Mesenchymal stem cell (in vitro differentiated cells and primary cell): ENCODE measurements at regions not wholly inside any gene's neighbourhood (a gene's known extent, or its start where the extent isn't known, plus 50 kb on each side); places are given as distances from the start of the nearest gene placed in this dataset.
"Not testable (repeated sequence)": the region's sequence is repeated elsewhere in the genome, so short reads cannot be mapped to it uniquely, and the experiment has no call there.

Source experiments
- DNase-seq: peaks from one replicate; pipeline ENCODE4 v3.0.0-alpha.2; 2013
- H2AFZ ChIP-seq: one replicate; pipeline ENCODE4 v1.6.1; 2013; ENCODE audit warnings: low read depth, mild to moderate bottlenecking, control low read depth, inconsistent platforms, low read length, moderate library complexity
- H2AK5ac ChIP-seq: 2 replicates; pipeline ENCODE4 v1.6.1; 2013; ENCODE audit warnings: low read length, moderate library complexity, mild to moderate bottlenecking, inconsistent platforms; ENCODE audit not compliant: severe bottlenecking
- H2BK120ac ChIP-seq: one replicate; pipeline ENCODE4 v1.6.1; 2013; ENCODE audit warnings: low read depth, mild to moderate bottlenecking, inconsistent platforms, low read length, moderate library complexity
- H2BK12ac ChIP-seq, 2 experiments: one replicate each; pipeline ENCODE4 v1.6.1; 2013; ENCODE audit warnings: inconsistent platforms in 2 of 2, low read length in 2 of 2, mild to moderate bottlenecking in 2 of 2, moderate library complexity in 2 of 2, control low read depth in 1 of 2
- H2BK15ac ChIP-seq: one replicate; pipeline ENCODE4 v1.6.1; 2013; ENCODE audit warnings: mild to moderate bottlenecking, low read depth, inconsistent platforms; ENCODE audit not compliant: poor library complexity, severe bottlenecking
- H2BK5ac ChIP-seq: 2 replicates; pipeline ENCODE4 v1.6.1; 2013; ENCODE audit warnings: low read depth, mild to moderate bottlenecking, low read length, control low read depth, inconsistent platforms; ENCODE audit not compliant: poor library complexity, severe bottlenecking
- H3K14ac ChIP-seq, 2 experiments: one replicate each; pipeline ENCODE4 v1.6.1; 2013; ENCODE audit warnings: inconsistent platforms in 2 of 2, low read length in 2 of 2, control low read depth in 1 of 2, mild to moderate bottlenecking in 1 of 2, moderate library complexity in 1 of 2
- H3K18ac ChIP-seq, 2 experiments: one replicate each; pipeline ENCODE4 v1.6.1; 2013; ENCODE audit warnings: inconsistent platforms in 2 of 2, low read length in 2 of 2, control low read depth in 1 of 2, low read depth in 1 of 2, mild to moderate bottlenecking in 1 of 2
- H3K23ac ChIP-seq, 2 experiments: one replicate each; pipeline ENCODE4 v1.6.1; 2013; ENCODE audit warnings: inconsistent platforms in 2 of 2, low read length in 2 of 2, mild to moderate bottlenecking in 2 of 2, moderate library complexity in 2 of 2, control low read depth in 1 of 2
- H3K27ac ChIP-seq: 2 replicates; pipeline ENCODE4 v1.5.1; 2013; ENCODE audit warnings: mild to moderate bottlenecking, moderate library complexity, low read length, control low read depth, inconsistent platforms; ENCODE audit not compliant: poor library complexity, severe bottlenecking
- H3K27me3 ChIP-seq, 2 experiments: 2 replicates each; pipeline versions ENCODE4 v1.6.1 to v1.7.0; 2013; ENCODE audit warnings: low read length in 2 of 2, mild to moderate bottlenecking in 2 of 2, moderate library complexity in 2 of 2, control low read depth in 1 of 2, inconsistent platforms in 1 of 2; ENCODE audit not compliant: control insufficient read depth in 1 of 2, insufficient read depth in 1 of 2
- H3K36me3 ChIP-seq, 2 experiments: 2 replicates each; pipeline versions ENCODE4 v1.6.1 to v1.7.0; 2013; ENCODE audit warnings: low read length in 2 of 2, control low read depth in 1 of 2, inconsistent platforms in 1 of 2, low read depth in 1 of 2, mild to moderate bottlenecking in 1 of 2; ENCODE audit not compliant: insufficient read depth in 2 of 2, control insufficient read depth in 1 of 2
- H3K4ac ChIP-seq, 2 experiments: one replicate each; pipeline ENCODE4 v1.6.1; 2013; ENCODE audit warnings: inconsistent platforms in 2 of 2, low read length in 2 of 2, mild to moderate bottlenecking in 2 of 2, moderate library complexity in 2 of 2, control low read depth in 1 of 2, low read depth in 1 of 2
- H3K4me1 ChIP-seq: 2 replicates; pipeline ENCODE4 v1.6.1; 2013; ENCODE audit warnings: low read depth, low read length, control low read depth; ENCODE audit not compliant: control insufficient read depth, insufficient read depth
- H3K4me2 ChIP-seq: 2 replicates; pipeline ENCODE4 v1.6.1; 2013; ENCODE audit warnings: low read length, mild to moderate bottlenecking, inconsistent platforms; ENCODE audit not compliant: poor library complexity, severe bottlenecking
- H3K4me3 ChIP-seq, 2 experiments: 2 replicates each; pipeline versions ENCODE4 v1.5.1 to v1.7.0; 2013; ENCODE audit warnings: low read length in 2 of 2, mild to moderate bottlenecking in 2 of 2, control low read depth in 1 of 2, low read depth in 1 of 2; ENCODE audit not compliant: insufficient read depth in 1 of 2
- H3K79me1 ChIP-seq: replicated peaks from 2 replicates; pipeline ENCODE4 v1.6.1; 2013; ENCODE audit warnings: mild to moderate bottlenecking, control low read depth, low read length, inconsistent platforms; ENCODE audit not compliant: poor library complexity, severe bottlenecking
- H3K9ac ChIP-seq: 2 replicates; pipeline ENCODE4 v1.7.0; 2013; ENCODE audit warnings: mild to moderate bottlenecking, low read length, moderate library complexity
- H3K9me3 ChIP-seq: 2 replicates; pipeline ENCODE4 v1.7.0; 2013; ENCODE audit warnings: mild to moderate bottlenecking, low read length; ENCODE audit not compliant: control insufficient read depth
- H4K8ac ChIP-seq: one replicate; pipeline ENCODE4 v1.6.1; 2013; ENCODE audit warnings: inconsistent platforms, mild to moderate bottlenecking, low read length, moderate library complexity
- H4K91ac ChIP-seq: one replicate; pipeline ENCODE4 v1.6.1; 2013; ENCODE audit warnings: mild to moderate bottlenecking, low read length, inconsistent platforms
- WGBS: methylation state at CpG from one replicate; pipeline ENCODE4 v1.1.7; 2013; ENCODE audit warnings: mixed read lengths; 5-methylcytosine and 5-hydroxymethylcytosine counted together

DNA sequence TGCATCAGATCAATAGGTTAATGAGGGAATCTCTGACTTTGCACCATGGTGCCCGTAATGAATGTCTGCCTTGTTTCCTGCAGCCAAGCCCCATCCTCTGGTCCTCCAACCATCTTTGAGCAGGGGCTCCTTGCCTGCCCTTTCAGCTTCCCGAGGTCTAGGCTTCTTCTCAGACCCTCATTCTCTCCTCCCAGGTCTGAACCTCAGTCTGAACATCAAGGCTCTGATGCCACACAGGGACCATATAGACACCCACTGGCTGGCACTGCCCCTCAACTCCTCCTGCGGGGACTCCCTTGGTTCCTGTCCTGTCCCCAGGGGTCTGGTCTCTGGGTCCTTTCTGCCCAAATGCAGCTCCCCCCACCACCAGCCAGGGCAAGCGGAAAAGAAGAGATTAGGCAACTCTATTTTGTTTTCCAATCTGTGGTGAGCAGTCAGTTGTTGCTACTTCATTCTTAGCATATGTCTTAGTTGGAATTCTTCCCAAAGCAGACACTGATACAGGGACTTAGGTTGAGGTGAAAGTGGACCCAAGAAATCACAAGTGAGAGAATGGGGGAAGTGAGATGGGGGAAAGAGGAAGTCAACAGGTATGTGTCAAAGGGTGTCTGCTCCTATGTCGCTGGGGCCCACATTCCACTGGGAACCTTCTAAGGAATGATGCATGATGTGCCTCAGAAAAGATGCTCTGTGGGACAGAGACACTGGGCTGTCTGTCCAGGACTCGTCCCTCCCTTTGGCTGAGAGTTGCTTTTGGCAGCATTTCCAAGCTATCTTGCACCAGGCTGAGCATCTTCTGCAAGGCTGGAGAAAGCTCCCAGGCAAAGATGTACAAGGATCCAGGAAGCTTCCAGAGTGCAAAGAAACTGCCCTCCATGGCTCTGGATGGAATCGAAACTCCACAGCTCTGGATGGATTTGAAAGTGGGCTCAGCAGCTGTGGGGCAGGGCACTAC, 1096.5 kb upstream of the TMEM132C start:
- H2BK120ac ChIP-seq, result no peak overlapping the region
- H3K14ac ChIP-seq, result no peak overlapping the region
- H3K4me2 ChIP-seq, result no peak overlapping the region
- H3K79me1 ChIP-seq, result no peaks in the 10 kb centered on the region
- peaks cover 6% of the 10 kb centered on the region for H3K4me1 ChIP-seq
- peak overlapping the region in 1 of 2 experiments; percentile 27 for H3K4me3 ChIP-seq
- no peaks in the 10 kb centered on the region for H3K27me3 ChIP-seq
- H2BK5ac ChIP-seq, result no peak overlapping the region
- no peaks in the 10 kb centered on the region for H3K9me3 ChIP-seq
- peak overlapping the region in 1 of 2 experiments; percentile 6 for H2BK12ac ChIP-seq
- H3K36me3 ChIP-seq, result peaks cover 0 to 14% of the 10 kb centered on the region in 2 experiments
- no peak overlapping the region for H3K18ac ChIP-seq
- H2AFZ ChIP-seq, result no peak overlapping the region
- H4K91ac ChIP-seq, result no peak overlapping the region
- no peak overlapping the region for H3K4ac ChIP-seq
- H3K27ac ChIP-seq, result no peak overlapping the region
- peak overlapping the region; percentile 61 for H3K9ac ChIP-seq
- no peak overlapping the region for H4K8ac ChIP-seq
- no peak overlapping the region for H3K23ac ChIP-seq
- DNase-seq, result no peak
- WGBS, result 66% methylated on average over 6 of the region's 7 CpGs
- no peak overlapping the region for H2BK15ac ChIP-seq
- no peak overlapping the region for H2AK5ac ChIP-seq

DNA sequence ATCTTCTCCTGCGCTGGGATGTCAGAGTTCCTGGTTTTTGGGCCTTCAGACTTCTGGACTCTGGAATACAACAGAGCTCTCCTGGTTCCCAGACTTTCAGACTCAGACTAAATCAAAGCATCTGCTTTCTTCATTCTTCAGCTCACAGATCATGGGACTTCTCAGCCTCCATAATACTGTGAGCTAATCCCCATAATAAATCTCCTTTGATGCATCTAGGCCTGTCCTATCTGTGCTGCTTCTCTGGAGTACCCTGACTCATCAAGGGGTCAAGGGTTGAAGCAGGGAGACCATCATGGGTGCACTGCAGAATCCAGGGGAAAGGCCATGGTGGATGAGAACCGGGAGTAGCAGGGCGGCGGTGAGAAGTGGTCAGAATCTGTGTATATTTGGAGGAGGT, 1094.1 kb upstream of the TMEM132C start:
- Histone ChIP-seq H3K4me3 (no peak overlapping the region), H2AK5ac (no peak overlapping the region), H2AFZ (no peak overlapping the region), H3K27me3 (no peaks in the 10 kb centered on the region), H4K8ac (no peak overlapping the region), H2BK120ac (no peak overlapping the region), H3K79me1 (no peaks in the 10 kb centered on the region), H3K36me3 (peaks cover 0 to 31% of the 10 kb centered on the region in 2 experiments), H3K18ac (no peak overlapping the region), H2BK5ac (no peak overlapping the region), H3K9me3 (peaks cover 18% of the 10 kb centered on the region), H4K91ac (no peak overlapping the region), H2BK15ac (no peak overlapping the region), H3K27ac (no peak overlapping the region), H2BK12ac (no peak overlapping the region), H3K14ac (no peak overlapping the region), H3K4ac (no peak overlapping the region), H3K4me1 (peaks cover 4% of the 10 kb centered on the region), H3K4me2 (no peak overlapping the region), H3K9ac (no peak overlapping the region), H3K23ac (no peak overlapping the region)
- peak; percentile 53 for DNase-seq
- 59% methylated on average over 4 of the region's 4 CpGs for WGBS

- H3K4ac ChIP-seq, H2BK120ac ChIP-seq, H2AFZ ChIP-seq, H4K91ac ChIP-seq, H3K79me1 ChIP-seq, H3K18ac ChIP-seq, H3K4me3 ChIP-seq, H3K23ac ChIP-seq, H3K4me1 ChIP-seq, H3K4me2 ChIP-seq, H2BK5ac ChIP-seq, DNase-seq, H4K8ac ChIP-seq, H3K27me3 ChIP-seq, H3K14ac ChIP-seq, H3K27ac ChIP-seq, H2BK15ac ChIP-seq, H2AK5ac ChIP-seq, H2BK12ac ChIP-seq: not testable (repeated sequence)
- 78% methylated on average over 1 of the region's 1 CpG for WGBS
- peak overlapping the region; percentile 67 for H3K9ac ChIP-seq
- H3K36me3 ChIP-seq, result peaks cover 0 to 36% of the 10 kb centered on the region in 2 experiments
- H3K9me3 ChIP-seq, result peaks cover 18% of the 10 kb centered on the region
Observed at GRCh38 chr12:127173971-127174370, 1093.0 kb upstream of the TMEM132C start.

- H3K79me1 ChIP-seq, result no peaks in the 10 kb centered on the region
- H3K4me2 ChIP-seq, result no peak overlapping the region
- peaks cover 18% of the 10 kb centered on the region for H3K9me3 ChIP-seq
- H2BK12ac ChIP-seq, result no peak overlapping the region
- H4K8ac ChIP-seq, result no peak overlapping the region
- no peak overlapping the region for H4K91ac ChIP-seq
- H3K23ac ChIP-seq, result no peak overlapping the region
- peak overlapping the region; percentile 67 for H3K9ac ChIP-seq
- H2BK5ac ChIP-seq, result no peak overlapping the region
- no peak overlapping the region for H2BK120ac ChIP-seq
- 75% methylated on average over 6 of the region's 6 CpGs for WGBS
- H3K18ac ChIP-seq, result no peak overlapping the region
- H2BK15ac ChIP-seq, result no peak overlapping the region
- no peaks in the 10 kb centered on the region for H3K27me3 ChIP-seq
- H2AK5ac ChIP-seq, result no peak overlapping the region
- no peak overlapping the region for H3K4me3 ChIP-seq
- H3K27ac ChIP-seq, result no peak overlapping the region
- no peak for DNase-seq
- H2AFZ ChIP-seq, result no peak overlapping the region
- H3K14ac ChIP-seq, result no peak overlapping the region
- peaks cover 0 to 33% of the 10 kb centered on the region in 2 experiments for H3K36me3 ChIP-seq
- H3K4me1 ChIP-seq, result peaks cover 4% of the 10 kb centered on the region
- H3K4ac ChIP-seq, result no peak overlapping the region
Observed at GRCh38 chr12:127174881-127175280, 1092.1 kb upstream of the TMEM132C start.
